Posterior cingulate gyrus (tissue), 11 donors: ENCODE measurements at regions not wholly inside any gene's neighbourhood (a gene's known extent, or its start where the extent isn't known, plus 50 kb on each side); places are given as distances from the start of the nearest gene placed in this dataset.

Experiments
- DNase-seq, 10 donors: peaks; one replicate each; pipeline versions ENCODE4 v3.0.0 to v3.0.0-alpha.2; 2020 to 2021; ENCODE audit warnings: mixed read lengths in 3 of 10
- intact Hi-C: fragments of 100-400 bp; cut with DNase I; formaldehyde crosslinking; loops from one replicate; pipeline ENCODE4 v1.15.1; 2023

DNA sequence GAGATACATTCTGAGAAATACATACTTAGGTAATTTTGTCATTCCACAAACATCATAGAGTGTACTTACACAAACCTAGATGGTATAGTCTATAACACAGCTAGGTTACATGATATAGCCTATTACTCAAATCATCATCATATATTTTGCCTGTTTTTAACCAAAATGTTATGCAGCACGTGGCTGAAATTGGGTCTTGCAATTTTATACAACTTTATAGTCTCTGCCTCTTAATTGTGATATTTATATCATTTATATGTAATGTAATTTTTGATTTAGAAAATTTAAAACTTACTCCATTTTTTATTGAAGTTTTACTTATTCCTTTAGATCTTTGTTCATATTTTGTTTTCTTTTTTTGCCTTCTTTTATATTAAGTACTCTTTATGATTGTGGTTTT is 350.7 kb upstream of the DCN start:
- no peak for DNase-seq
- intact Hi-C loops = no loop called here

DNA sequence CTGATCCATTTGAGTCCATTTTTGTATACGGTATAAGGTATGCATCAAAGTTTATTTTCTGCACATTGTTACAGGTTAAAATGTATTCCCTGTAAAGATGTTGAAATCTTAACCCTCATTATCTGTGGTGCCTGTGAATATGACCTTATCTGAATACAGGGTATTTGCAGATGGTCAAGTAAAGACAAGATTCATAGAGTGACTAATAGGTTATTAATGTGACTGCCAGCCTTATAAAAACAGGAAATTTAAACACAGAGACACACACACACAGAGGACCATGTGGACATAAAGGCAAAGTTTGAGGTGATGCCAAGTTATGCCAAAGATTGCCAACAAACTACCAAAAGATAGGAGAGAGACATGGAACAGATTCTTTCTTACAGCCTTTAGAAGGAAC is 347.2 kb upstream of the DCN start:
- intact Hi-C loops = no loop called here
- DNase-seq = no peak

DNA sequence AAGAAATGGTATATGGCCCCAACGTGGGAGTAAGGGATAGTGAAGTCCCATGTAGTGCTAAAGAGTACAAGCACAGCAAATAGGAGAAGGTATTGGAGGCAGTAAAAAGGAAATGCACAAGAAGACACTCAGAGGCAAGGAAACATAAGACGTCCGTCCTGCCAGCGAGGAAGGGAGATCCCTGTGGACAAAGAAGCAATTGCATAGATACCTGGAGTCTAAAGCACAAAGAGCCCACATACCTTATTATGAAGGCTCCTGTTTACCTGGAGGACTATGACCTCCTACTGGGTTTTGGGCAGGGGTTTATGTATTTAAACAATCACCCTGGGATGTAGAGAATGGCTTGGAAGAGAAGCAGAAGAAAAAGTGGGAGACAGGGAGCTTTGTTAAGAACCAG is 341.2 kb upstream of the DCN start:
- intact Hi-C loops = no loop called here
- no peak for DNase-seq

DNA sequence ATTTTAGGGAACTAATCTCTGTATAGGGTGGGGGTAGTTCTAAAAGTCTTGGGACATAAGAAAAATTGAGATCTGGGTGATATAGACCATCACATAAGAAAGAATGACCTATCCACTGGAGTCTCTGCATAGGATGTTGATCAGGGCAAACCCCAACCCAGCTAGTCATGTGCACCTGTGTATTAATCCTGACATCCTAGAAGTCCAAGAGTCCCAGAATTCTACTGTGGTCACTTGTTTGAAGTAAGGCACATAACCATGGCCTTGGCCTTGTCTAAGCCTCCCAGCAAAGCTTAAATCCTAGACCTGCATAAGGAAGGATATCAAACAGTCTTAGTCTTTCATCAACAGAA is 334.1 kb upstream of the DCN start:
- intact Hi-C loops = no loop called here
- no peak for DNase-seq

DNA sequence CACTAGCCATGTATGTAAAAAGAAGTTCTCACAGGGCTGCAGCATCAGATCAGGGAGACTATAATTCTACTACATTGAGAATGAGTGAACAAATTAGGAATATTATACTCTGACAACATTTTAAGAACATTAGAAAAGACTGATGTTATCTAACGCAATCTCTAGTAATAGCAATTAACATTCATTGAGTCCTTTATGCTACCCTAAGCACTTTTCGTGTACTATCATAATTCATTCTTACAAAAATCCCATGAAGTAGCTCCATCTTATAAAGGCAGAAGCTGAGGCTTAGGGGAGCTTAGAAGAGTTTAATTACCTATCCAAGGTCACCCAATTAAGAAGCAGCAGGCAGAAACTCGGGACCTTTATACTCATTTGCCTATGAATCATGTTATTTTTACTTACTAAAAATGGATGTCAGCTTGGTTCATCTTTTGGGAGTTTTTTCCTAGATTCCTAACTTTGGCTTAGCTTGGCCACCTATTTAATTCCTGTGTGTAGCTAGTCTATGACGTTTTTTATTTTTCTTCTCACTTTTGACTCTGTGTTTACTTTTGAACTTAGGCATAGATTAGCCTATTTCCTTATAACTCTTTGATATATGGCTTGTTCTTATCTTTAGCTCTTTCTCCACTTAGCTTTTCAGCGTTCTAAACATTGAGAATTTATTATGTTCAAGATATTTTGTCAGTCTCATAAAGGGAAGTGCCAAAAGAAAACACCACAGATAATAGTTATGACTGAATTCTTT is 333.5 kb upstream of the DCN start:
- intact Hi-C loops = no loop called here
- no peak for DNase-seq

DNA sequence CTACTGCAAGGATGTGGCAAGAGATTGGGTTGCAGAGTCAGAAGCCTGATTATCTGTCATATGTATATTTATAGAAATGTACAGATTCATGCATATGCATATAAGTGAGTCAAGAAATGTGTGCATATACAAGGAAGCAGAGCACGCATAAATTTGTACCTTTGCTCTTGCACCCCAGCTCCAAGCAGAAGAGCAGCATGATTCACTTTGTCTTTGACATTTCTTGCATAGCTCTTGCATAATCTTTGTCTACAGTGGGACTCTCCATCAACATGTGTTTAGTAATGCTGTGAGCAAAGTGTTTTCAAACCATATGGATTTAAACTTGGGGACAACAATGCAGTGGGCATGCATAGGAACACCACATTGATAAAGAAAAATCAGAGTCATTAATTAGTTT is 330.7 kb upstream of the DCN start:
- intact Hi-C loops = no loop called here
- no peak for DNase-seq

DNA sequence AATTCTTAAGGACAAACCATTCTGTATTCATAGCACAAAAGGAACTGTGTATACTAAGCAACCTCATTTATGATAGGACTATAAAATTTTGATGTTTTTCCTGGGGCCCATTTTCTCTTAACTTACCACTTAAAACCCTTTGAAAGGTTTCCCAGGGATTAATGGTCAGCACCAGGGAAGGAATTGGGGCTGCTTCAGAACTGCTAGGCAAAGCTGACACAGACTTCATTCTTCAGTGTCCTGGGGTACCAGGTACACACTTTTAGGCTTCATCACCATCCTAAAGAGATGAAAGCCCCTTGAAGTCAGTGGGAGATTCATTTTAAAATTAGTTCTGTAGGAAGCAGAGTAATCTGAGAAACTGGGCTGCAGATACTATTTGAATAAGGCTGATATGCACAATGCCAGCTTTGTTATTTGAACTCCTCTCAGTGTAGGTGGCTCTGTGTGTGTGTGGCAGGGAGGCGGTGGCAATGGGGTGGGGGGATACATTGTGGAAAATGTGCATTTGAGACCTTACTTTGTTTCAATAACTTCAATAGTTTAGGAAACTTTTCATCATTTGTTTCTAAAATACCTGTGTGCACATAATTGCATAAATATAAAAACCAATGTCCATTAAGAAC is 329.3 kb upstream of the DCN start:
- intact Hi-C loops = no loop called here
- no peak for DNase-seq

DNA sequence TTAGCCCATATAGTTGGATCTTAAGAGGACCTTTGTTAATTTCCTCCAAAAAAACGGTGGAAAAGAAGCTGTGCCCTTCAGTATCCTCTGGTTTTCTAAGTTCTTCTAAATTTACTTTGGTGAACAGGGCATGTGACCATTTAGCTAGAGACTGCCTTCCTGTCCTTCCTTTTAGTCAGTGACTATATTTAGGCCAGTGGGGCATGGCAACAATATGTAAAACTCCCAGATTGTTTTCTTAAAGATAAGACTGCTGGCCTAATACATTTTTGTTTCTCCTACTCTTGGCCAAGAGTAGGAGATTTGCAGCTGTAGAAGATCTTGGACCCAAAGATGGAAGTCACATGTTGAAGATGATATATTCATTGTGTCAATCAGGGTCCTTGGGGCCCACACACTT is 325.1 kb upstream of the DCN start:
- DNase-seq = no peak
- intact Hi-C loops = no loop called here

DNA sequence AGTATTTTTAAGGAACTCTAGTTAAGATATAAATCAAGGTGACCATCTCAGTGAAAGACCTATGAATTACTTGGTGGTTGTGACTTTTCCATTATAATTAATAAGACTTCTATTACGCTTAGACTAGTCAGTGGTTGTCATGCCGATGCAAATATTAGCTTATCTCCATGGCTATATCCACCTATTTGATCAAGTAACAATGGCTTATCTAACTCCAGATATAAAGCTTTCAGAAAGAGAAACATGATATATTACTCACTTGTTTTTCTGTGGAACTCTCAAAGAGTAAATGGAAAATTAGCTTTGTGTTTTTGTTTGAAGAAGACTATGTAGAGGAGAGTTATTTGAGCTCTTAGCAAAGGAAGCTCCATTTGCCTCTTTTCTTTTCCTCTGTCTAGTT is 323.8 kb upstream of the DCN start:
- intact Hi-C loops = no loop called here
- DNase-seq = no peak

DNA sequence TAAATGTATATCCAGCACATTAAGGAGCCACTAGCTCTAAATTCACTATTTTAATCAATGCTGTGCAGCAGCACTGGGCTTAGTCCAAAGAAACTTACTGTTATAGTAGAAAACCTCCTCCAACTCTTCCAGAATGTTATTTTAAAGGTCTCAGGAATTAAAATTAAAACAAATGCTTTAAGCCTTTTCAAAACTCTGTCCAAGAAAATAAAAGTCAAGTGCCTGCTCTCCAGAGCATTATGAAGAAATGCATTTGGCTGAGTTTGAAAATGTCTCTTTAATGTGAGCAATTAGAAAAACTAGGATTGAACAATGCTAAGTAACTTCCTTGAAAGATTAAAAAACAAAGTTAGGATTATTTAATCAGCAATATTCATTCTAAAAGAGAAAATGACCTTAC is 322.4 kb upstream of the DCN start:
- intact Hi-C loops = no loop called here
- DNase-seq = no peak

DNA sequence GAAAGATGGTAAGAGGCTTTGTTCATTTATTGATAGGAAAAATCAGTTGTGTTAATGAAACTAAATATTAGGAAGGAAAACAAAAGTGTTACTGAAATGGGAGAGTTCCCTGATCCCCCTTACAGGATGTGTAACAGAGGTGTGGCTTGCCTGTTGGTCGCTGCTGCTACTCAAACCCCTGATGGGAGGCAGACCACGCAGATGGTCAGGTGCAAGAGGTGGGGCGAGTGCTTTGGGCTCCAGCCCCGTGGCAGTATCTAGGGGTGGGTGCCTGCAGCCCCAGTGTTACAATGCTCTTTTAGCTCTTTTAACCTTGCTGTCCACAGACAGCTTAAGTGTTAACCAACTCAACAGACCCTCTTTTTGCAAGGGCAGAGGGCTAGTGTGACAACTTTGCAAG is 319.6 kb upstream of the DCN start:
- DNase-seq = peak in 2 of 10 donors; percentile 66 to 70
- intact Hi-C loops = no loop called here

DNA sequence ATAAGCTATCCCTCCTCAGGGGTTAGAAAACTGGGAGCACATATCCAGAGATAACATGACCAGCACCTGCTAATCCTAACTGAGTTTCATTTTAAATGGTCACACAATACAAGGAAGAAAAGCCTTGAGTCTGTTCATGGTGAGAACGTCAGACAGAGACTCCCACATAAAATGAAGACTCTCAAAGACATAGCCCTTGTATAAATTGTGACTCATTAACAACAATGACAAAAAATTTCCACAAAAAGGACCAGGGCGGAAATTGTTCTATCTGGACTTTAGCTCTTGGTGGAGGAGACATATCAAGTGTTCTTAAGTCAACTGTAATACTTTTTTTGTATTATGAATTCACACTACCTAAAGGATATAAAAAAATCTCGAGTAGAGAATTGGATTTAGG is 313.7 kb upstream of the DCN start:
- intact Hi-C loops = no loop called here
- no peak for DNase-seq

DNA sequence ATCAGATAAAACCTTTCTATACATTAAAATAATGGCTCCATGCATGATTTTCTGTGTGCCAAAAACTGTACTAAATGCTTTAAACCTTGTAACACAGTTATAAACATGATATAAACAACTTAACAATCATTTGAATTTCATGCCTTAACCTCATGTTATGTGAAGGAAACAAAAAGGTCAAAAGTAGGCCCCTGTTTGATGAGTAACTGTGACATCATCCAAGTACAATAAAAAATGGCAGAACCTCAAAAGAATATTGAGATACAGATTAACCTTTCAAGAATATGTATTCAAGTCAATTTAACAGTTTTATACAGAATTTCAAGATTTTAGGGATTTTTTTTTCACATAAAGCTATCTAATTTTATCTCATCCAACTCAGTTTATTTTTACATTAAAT is 310.7 kb upstream of the DCN start:
- intact Hi-C loops = no loop called here
- DNase-seq = no peak

DNA sequence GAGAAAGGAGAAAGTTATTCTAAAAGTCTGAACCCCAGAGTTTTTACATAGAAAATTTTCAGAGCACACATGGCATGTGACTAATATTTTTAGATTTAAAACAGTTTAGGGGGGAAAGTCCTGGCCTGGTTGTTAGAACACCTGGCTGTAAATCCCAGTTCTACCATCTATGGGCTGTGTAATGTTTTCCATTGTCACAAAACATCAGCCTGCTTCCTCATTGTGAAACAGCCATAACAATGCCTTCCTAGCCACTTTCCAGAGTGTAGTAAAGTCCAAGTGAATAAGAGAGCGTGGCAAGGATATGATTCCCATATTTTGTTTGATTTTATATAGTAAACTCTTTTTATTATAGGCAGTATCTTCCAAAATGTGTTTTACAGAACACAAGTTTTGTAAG is 310.0 kb upstream of the DCN start:
- intact Hi-C loops = no loop called here

DNA sequence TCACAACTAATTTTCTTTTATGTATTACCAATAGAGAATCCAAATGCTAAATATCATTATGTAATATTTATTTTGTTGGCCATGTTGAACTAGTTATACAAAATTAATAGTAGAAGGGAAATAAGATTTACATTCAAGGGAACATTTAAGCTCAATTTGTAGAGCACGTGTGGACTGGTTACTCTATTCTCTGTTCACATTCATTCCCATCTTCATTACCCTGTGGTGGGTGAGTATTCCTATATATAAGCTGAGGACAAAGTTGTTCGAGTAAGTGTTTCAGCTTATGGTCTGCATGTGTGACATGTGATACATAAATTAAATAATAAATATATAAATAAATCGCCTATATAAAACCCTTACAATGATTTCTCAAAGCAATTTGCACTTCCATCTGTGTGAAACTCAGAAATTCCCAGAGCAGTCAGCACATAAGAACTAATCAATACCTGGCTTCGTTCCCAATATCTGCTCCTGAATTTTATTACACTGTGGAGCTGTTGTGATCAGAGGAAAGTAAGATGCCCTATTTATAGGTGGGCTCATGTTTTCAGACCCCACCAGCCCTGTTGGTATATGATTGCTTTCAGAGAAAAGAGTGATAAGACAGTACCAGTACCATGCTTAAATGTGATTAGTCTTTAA is 308.2 kb upstream of the DCN start:
- no peak for DNase-seq

More for the DNA sequence above, 310.0 kb upstream of the DCN start:
- no peak for DNase-seq

DNA sequence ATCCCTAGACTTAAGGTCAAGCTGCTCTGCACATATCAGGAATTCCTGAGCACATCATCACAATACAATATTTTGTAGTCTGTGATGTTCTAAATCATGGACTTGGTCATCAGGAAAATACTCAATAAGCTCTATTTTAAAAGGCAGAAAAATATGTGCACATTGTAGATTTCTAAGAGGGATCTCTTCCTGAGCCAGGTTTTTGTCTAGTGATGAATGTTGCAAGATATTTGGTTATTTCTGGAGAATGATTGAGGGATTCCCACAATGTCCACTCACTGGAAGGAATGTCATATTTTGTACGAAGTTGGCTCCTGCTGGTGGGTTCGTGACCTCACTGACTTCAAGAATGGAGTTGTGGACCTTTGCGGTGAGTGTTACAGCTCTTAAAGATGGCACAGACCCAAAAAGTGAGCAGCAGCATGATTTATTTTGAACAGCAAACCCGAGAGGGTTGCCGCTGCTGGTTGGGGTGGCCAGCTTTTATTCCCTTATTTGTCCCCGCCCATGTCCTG is 300.9 kb upstream of the DCN start:
- intact Hi-C loops = no loop called here
- DNase-seq = no peak

More for the DNA sequence above, 308.2 kb upstream of the DCN start:
- intact Hi-C loops = no loop called here

DNA sequence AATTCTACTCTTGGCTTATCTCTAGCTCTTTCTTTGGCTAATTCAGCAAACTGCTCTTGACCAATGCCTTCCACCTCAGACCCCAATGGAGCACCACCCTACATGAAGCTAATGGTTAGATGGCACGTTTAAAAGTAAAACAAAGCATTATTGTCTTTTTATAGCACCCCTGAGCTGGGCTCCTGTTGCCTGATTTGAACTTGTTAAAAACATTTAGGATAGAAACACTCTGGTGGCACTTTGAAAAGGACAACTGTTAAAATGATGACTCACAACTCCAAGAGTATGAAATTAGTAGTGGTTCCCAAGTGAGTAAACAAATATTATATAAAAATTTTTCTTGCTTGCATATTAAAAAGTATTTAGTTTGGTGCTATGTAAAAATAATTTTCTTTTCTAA is 299.6 kb upstream of the DCN start:
- DNase-seq = no peak
- intact Hi-C loops = no loop called here

DNA sequence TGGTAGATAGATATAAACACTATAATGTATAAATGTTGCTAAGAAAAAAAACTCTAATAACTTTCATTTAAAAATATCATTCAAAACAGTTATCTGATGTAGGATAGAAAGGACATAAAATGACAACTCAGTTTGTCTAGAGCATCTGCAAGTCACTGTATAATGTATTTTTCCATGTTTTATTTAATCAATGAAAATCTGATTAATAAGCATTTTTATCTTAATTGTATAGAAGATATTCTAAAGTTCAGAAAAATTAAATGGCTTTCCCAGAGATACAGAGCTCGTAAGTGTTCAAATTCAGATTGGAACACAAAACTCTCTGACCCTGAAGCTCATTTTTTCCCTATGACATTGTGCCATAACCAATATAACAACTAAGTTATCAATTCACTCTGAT is 295.9 kb upstream of the DCN start:
- DNase-seq = no peak
- intact Hi-C loops = no loop called here

DNA sequence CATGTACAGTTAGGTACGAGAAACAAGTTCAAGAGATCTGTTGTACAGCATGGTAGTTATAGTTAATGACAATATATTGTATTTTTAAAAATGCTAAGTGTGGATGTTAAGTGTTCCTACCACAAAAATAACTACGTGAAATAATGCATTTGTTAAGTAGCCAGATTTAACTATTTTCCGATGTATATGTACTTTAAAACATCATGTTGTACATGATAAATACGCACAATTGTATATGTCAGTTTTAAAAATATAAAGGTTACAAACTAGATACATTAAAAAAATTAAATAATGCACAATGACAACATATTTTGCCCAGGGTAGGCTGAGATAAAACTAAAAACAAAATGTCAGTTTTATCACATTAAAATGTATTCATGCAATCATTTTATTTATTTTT is 285.1 kb upstream of the DCN start:
- DNase-seq = no peak
- intact Hi-C loops = no loop called here

DNA sequence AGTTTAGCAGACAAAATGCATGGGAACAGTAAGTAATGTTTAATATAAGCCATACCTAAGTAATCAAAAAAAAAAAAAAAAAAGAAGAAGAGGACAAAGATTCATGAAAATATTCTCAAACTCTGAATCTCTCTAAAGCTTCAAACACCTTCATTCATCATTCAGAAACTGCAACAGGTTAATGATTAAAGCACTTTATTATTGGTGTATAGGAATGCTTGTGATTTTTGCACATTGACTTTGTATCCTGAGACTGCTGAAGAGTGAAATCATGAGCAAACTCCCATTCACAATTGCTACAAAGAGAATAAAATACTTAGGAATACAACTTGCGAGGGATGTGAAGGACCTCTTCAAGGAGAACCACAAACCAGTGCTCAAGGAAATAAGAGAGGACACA is 278.4 kb upstream of the DCN start:
- intact Hi-C loops = no loop called here

DNA sequence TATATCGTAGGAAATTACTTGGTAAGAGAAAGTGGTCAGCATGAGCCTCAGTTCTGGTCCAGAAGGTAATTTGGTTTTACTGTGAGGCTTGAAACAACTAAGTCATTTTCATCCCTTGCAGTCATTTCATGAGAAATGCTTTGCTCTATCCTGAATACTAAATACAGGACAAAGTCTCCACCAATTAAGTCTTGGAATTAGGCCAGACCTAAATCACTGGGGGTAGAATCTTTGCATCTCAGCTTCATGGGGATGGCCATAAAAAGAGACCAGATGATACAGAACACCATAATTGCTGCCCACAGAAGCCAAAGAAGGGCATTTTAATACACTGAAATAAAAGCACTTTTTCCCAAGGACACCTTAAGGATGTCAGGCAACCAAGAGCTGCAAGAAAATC is 277.9 kb upstream of the DCN start:
- intact Hi-C loops = no loop called here
- DNase-seq = no peak

More for the DNA sequence above, 278.4 kb upstream of the DCN start:
- no peak for DNase-seq

DNA sequence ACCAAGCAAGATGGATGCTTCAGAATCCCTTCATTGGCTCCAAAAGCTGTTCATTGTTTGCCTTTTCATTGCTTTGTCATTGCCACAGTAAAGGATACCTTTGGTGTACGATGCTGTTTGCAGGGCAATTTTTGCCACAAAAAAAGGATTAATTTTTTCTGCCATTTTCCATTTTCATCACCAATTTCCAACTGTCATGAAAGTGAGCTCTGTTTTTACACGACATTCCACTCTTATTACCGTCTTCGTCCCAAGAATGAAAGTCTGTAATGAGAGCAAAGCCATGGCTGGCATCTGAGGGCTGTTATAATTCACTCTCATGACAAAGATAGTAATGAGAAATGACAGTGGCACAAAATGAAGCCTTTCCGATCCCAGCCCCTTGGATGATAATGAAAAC is 272.7 kb upstream of the DCN start:
- no peak for DNase-seq
- intact Hi-C loops = no loop called here
